GM12892 (cell line): ENCODE measurements at regions not wholly inside any gene's neighbourhood (a gene's known extent, or its start where the extent isn't known, plus 50 kb on each side); places are given as distances from the start of the nearest gene placed in this dataset.

Experiments
- POLR2A ChIP-seq: IDR thresholded peaks from 2 replicates; pipeline ENCODE4 v1.6.1; 2011; ENCODE audit warnings: low read depth, low read length, control low read depth
- POLR2AphosphoS5 ChIP-seq: IDR thresholded peaks from 2 replicates; pipeline ENCODE4 v1.6.1; 2011; ENCODE audit warnings: low read depth, low read length, control low read depth
- TAF1 ChIP-seq: IDR thresholded peaks from 2 replicates; pipeline ENCODE4 v1.6.1; 2011; ENCODE audit warnings: low read depth, mild to moderate bottlenecking, control low read depth, low read length, borderline replicate concordance

GRCh38 chr12:125983094-125983783, 918.0 kb downstream of the AACS start:
- no peak for TF ChIP-seq POLR2A
- TF ChIP-seq TAF1: no peak
- no peak for TF ChIP-seq POLR2AphosphoS5
